ENCODE measurements at regions not wholly inside any gene's neighbourhood (a gene's known extent, or its start where the extent isn't known, plus 50 kb on each side); places are given as distances from the start of the nearest gene placed in this dataset.

- TF ChIP-seq, protein P1, sequence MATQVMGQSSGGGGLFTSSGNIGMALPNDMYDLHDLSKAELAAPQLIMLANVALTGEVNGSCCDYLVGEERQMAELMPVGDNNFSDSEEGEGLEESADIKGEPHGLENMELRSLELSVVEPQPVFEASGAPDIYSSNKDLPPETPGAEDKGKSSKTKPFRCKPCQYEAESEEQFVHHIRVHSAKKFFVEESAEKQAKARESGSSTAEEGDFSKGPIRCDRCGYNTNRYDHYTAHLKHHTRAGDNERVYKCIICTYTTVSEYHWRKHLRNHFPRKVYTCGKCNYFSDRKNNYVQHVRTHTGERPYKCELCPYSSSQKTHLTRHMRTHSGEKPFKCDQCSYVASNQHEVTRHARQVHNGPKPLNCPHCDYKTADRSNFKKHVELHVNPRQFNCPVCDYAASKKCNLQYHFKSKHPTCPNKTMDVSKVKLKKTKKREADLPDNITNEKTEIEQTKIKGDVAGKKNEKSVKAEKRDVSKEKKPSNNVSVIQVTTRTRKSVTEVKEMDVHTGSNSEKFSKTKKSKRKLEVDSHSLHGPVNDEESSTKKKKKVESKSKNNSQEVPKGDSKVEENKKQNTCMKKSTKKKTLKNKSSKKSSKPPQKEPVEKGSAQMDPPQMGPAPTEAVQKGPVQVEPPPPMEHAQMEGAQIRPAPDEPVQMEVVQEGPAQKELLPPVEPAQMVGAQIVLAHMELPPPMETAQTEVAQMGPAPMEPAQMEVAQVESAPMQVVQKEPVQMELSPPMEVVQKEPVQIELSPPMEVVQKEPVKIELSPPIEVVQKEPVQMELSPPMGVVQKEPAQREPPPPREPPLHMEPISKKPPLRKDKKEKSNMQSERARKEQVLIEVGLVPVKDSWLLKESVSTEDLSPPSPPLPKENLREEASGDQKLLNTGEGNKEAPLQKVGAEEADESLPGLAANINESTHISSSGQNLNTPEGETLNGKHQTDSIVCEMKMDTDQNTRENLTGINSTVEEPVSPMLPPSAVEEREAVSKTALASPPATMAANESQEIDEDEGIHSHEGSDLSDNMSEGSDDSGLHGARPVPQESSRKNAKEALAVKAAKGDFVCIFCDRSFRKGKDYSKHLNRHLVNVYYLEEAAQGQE (IDR thresholded peaks at IDR 0.05): no peak
- TF ChIP-seq RXRA (IDR thresholded peaks at IDR 0.05) (no peak), GABPA (IDR thresholded peaks at IDR 0.05 in 1 of 2, conservative IDR thresholded peaks at IDR 0.05 in 1 of 2) (no peak), HNF4G (IDR thresholded peaks at IDR 0.05) (no peak), EGR1 (IDR thresholded peaks at IDR 0.05; ENCODE audit: low read depth in 2 of 2) (no peak), HNF4A (conservative IDR thresholded peaks at IDR 0.05) (no peak), FOXA2 (IDR thresholded peaks at IDR 0.05) (no peak), RAD21 (IDR thresholded peaks at IDR 0.05) (no peak), ZBTB33 (IDR thresholded peaks at IDR 0.05) (no peak), JUND (IDR thresholded peaks at IDR 0.05) (no peak), YY1 (IDR thresholded peaks at IDR 0.05) (no peak), NR2F2 (IDR thresholded peaks at IDR 0.05) (no peak), SP1 (IDR thresholded peaks at IDR 0.05) (no peak), CTCF (IDR thresholded peaks at IDR 0.05; ENCODE audit: low read depth, low read length, missing input control) (no peak)
- TF ChIP-seq, protein P2, sequence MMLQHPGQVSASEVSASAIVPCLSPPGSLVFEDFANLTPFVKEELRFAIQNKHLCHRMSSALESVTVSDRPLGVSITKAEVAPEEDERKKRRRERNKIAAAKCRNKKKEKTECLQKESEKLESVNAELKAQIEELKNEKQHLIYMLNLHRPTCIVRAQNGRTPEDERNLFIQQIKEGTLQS (IDR thresholded peaks at IDR 0.05): no peak
- TF ChIP-seq, protein P3, sequence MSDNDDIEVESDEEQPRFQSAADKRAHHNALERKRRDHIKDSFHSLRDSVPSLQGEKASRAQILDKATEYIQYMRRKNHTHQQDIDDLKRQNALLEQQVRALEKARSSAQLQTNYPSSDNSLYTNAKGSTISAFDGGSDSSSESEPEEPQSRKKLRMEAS (IDR thresholded peaks at IDR 0.05): no peak
- H3K9ac ChIP-seq (ENCODE audit: low read depth in 1 of 2, low read length in 2 of 2): no peak overlapping the region
- H3K27ac ChIP-seq (ENCODE audit: low read depth in 1 of 2, low read length in 2 of 2): no peak overlapping the region
- no peak for DNase-seq (ENCODE audit: low spot score)
- no peaks in the 10 kb centered on the region for H3K4me1 ChIP-seq (ENCODE audit: control insufficient read depth in 4 of 4, insufficient read depth in 4 of 4, low read length in 3 of 4)
- no peak overlapping the region for H3K4me3 ChIP-seq (ENCODE audit: low read depth in 1 of 3, low read length in 3 of 3)
- H3K27me3 ChIP-seq (ENCODE audit: control insufficient read depth in 4 of 4, insufficient read depth in 4 of 4, low read length in 3 of 4): no peaks in the 10 kb centered on the region
- no peaks in the 10 kb centered on the region for H3K36me3 ChIP-seq (ENCODE audit: control insufficient read depth in 4 of 4, insufficient read depth in 3 of 4, low read depth in 1 of 4, low read length in 3 of 4)
- H3K9me3 ChIP-seq (ENCODE audit: control insufficient read depth in 4 of 4, low read length in 3 of 4): no peaks in the 10 kb centered on the region
These were observed 172.6 kb upstream of the VIPR2 start for GRCh38 chr7:159317294-159317693.

- TF ChIP-seq RAD21 (IDR thresholded peaks at IDR 0.05) (no peak), SP1 (IDR thresholded peaks at IDR 0.05) (no peak), HNF4G (IDR thresholded peaks at IDR 0.05) (no peak), ZBTB33 (IDR thresholded peaks at IDR 0.05) (no peak), CTCF (IDR thresholded peaks at IDR 0.05; ENCODE audit: low read depth, low read length, missing input control) (no peak), YY1 (IDR thresholded peaks at IDR 0.05) (no peak), FOXA2 (IDR thresholded peaks at IDR 0.05) (no peak), HNF4A (conservative IDR thresholded peaks at IDR 0.05) (no peak)
- TF ChIP-seq, protein P3 (IDR thresholded peaks at IDR 0.05): no peak
- 88% methylated on average over 1 of the region's 1 CpG for WGBS
- peaks cover 0 to 2% (median 0%) of the 10 kb centered on the region in 4 donors for H3K27me3 ChIP-seq (ENCODE audit: control insufficient read depth in 4 of 4, insufficient read depth in 4 of 4, low read length in 3 of 4)
- DNase-seq (ENCODE audit: low spot score): no peak
- H3K9ac ChIP-seq (ENCODE audit: low read depth in 1 of 2, low read length in 2 of 2): no peak overlapping the region
- no peak overlapping the region for H3K27ac ChIP-seq (ENCODE audit: low read depth in 1 of 2, low read length in 2 of 2)
- no peaks in the 10 kb centered on the region for H3K4me1 ChIP-seq (ENCODE audit: control insufficient read depth in 4 of 4, insufficient read depth in 4 of 4, low read length in 3 of 4)
- no peak overlapping the region for H3K4me3 ChIP-seq (ENCODE audit: low read depth in 1 of 3, low read length in 3 of 3)
- H3K36me3 ChIP-seq (ENCODE audit: control insufficient read depth in 4 of 4, insufficient read depth in 3 of 4, low read depth in 1 of 4, low read length in 3 of 4): no peaks in the 10 kb centered on the region
- H3K9me3 ChIP-seq (ENCODE audit: control insufficient read depth in 4 of 4, low read length in 3 of 4): peaks cover 0 to 6% (median 2%) of the 10 kb centered on the region in 4 donors
These were observed 166.5 kb upstream of the VIPR2 start for GRCh38 chr7:159311172-159311494.

All from liver (tissue), 8 donors.